A549 (cell line): ENCODE measurements at regions not wholly inside any gene's neighbourhood (a gene's known extent, or its start where the extent isn't known, plus 50 kb on each side); places are given as distances from the start of the nearest gene placed in this dataset.

ENCODE experiments used
- ATAC-seq, 2 experiments: fragments of 200-7000 bp in 1 of 2; fragments of >200 bp in 1 of 2; cut with Nextera tagmentation in 1 of 2; cut with Tn5 transposase in 1 of 2; 3 replicates each; pipeline versions ENCODE4 v1.8.0 to v1.9.1; 2018 to 2020; ENCODE audit warnings: mild to moderate bottlenecking in 1 of 2, moderate library complexity in 1 of 2
- CTCF ChIA-PET: fragments of 300-600 bp; sonication (Branson Sonifier 250); formaldehyde crosslinking; extraction: SDS; loops from one replicate; lab custom pipeline; 2021; ENCODE audit warnings: antibody characterized with exemption, inconsistent platforms; lab: Yijun Ruan, JAX
- POLR2A ChIA-PET: fragments of 350-600 bp; formaldehyde crosslinking; extraction: SDS; loops from one replicate; lab custom pipeline; 2021; ENCODE audit warnings: antibody characterized with exemption, inconsistent platforms; lab: Yijun Ruan, JAX
- DNase-seq, 2 experiments: peaks; one replicate each; pipeline versions ENCODE4 v3.0.0 to v3.0.0-alpha.2; 2011 to 2016; ENCODE audit warnings: low read depth in 1 of 2, low spot score in 1 of 2
- FAIRE-seq: peaks from 2 replicates; lab custom pipeline; 2011; peaks lifted over from hg19 to GRCh38; lab: Jason Lieb, UNC
- H3K27ac ChIP-seq, 2 experiments: fragments of >200 bp; sonication (Bioruptor Twin); formaldehyde crosslinking; 3 replicates each; pipeline ENCODE4 v1.5.1; 2016 to 2017
- H3K4me1 ChIP-seq: fragments of >200 bp; sonication (Bioruptor Twin); formaldehyde crosslinking; 3 replicates; pipeline ENCODE4 v1.6.1; 2016
- H3K4me2 ChIP-seq: fragments of >200 bp; sonication (Bioruptor Twin); formaldehyde crosslinking; 3 replicates; pipeline ENCODE4 v1.6.1; 2016
- H3K4me3 ChIP-seq: fragments of >200 bp; sonication (Bioruptor Twin); formaldehyde crosslinking; 3 replicates; pipeline ENCODE4 v1.5.1; 2016
- H3K9me3 ChIP-seq: fragments of >200 bp; sonication (Bioruptor Twin); formaldehyde crosslinking; 3 replicates; pipeline ENCODE4 v1.6.1; 2016
- BHLHE40 ChIP-seq: IDR thresholded peaks from 2 replicates; pipeline ENCODE4 v1.6.1; 2012; ENCODE audit warnings: low read depth, low read length, inconsistent platforms
- CBX2 ChIP-seq: fragments of 200-600 bp; sonication (generic); IDR thresholded peaks from 2 replicates; pipeline ENCODE4 v1.6.1; 2016; ENCODE audit warnings: low read depth, mild to moderate bottlenecking, borderline replicate concordance
- CHD4 ChIP-seq: fragments of 200-600 bp; sonication (generic); IDR thresholded peaks from 2 replicates; pipeline ENCODE4 v1.6.1; 2016; ENCODE audit warnings: antibody characterized with exemption, mild to moderate bottlenecking, borderline replicate concordance
- E2F6 ChIP-seq: IDR thresholded peaks from 2 replicates; pipeline ENCODE4 v1.6.1; 2012; ENCODE audit warnings: low read depth, borderline replicate concordance
- EHMT2 ChIP-seq: fragments of 200-600 bp; sonication (generic); IDR thresholded peaks from 2 replicates; pipeline ENCODE4 v1.6.1; 2016; ENCODE audit warnings: antibody characterized with exemption, low read depth, mild to moderate bottlenecking, moderate library complexity
- FOSL2 ChIP-seq, 2 experiments: fragments of 450-650 bp in 1 of 2; fragments of >200 bp in 1 of 2; sonication (Bioruptor Twin) in 1 of 2; formaldehyde crosslinking; IDR thresholded peaks; 2 replicates each; pipeline versions ENCODE4 v1.5.0 to v1.6.1; 2016 to 2020; ENCODE audit warnings: mild to moderate bottlenecking in 1 of 2, moderate library complexity in 1 of 2
- GATA3 ChIP-seq: IDR thresholded peaks from 2 replicates; pipeline ENCODE4 v1.6.1; 2012; ENCODE audit warnings: borderline replicate concordance
- HDAC2 ChIP-seq: fragments of 200-600 bp; sonication (generic); IDR thresholded peaks from 2 replicates; pipeline ENCODE4 v1.6.1; 2016
- HES2 ChIP-seq: fragments of >200 bp; sonication (Bioruptor Twin); formaldehyde crosslinking; IDR thresholded peaks from 2 replicates; pipeline ENCODE4 v1.6.1; 2016
- HOXA7 ChIP-seq: fragments of 250-450 bp; sonication (Bioruptor Pico); IDR thresholded peaks from 2 replicates; pipeline ENCODE4 v1.5.0; 2020; ENCODE audit warnings: mild to moderate bottlenecking, moderate library complexity
- HOXB5 ChIP-seq: fragments of 250-450 bp; sonication (Bioruptor Pico); IDR thresholded peaks from 2 replicates; pipeline ENCODE4 v1.5.0; 2020; ENCODE audit warnings: mild to moderate bottlenecking, moderate library complexity
- JUN ChIP-seq, 2 experiments: fragments of >200 bp; sonication (Bioruptor Twin); formaldehyde crosslinking; IDR thresholded peaks; 2 replicates in 1 of 2; 3 replicates in 1 of 2; pipeline ENCODE4 v1.6.1; 2016 to 2017
- KDM5A ChIP-seq: fragments of 200-600 bp; sonication (generic); IDR thresholded peaks from 2 replicates; pipeline ENCODE4 v1.6.1; 2016; ENCODE audit warnings: antibody characterized with exemption, mild to moderate bottlenecking
- MAZ ChIP-seq: fragments of 150-350 bp; IDR thresholded peaks from 2 replicates; pipeline ENCODE4 v1.6.1; 2014; ENCODE audit warnings: antibody characterized with exemption, low read depth, low read length, borderline replicate concordance
- MYC ChIP-seq: IDR thresholded peaks from 2 replicates; pipeline ENCODE4 v1.6.1; 2012; ENCODE audit warnings: mild to moderate bottlenecking, inconsistent platforms, low read length, improper control_type of control experiment, borderline replicate concordance
- NPAS2 ChIP-seq: fragments of 250-450 bp; sonication (Bioruptor Pico); IDR thresholded peaks from 2 replicates; pipeline ENCODE4 v1.8.0; 2022; ENCODE audit warnings: mild to moderate bottlenecking, moderate library complexity, borderline replicate concordance
- PHF8 ChIP-seq: fragments of 200-600 bp; sonication (generic); IDR thresholded peaks from 2 replicates; pipeline ENCODE4 v1.6.1; 2016; ENCODE audit warnings: low read depth, mild to moderate bottlenecking, antibody characterized with exemption, moderate library complexity, borderline replicate concordance
- RNF2 ChIP-seq: fragments of 200-600 bp; sonication (generic); IDR thresholded peaks from 2 replicates; pipeline ENCODE4 v1.6.1; 2016; ENCODE audit warnings: low read depth, mild to moderate bottlenecking, antibody characterized with exemption, moderate library complexity, borderline replicate concordance
- SMC3 ChIP-seq: fragments of >200 bp; sonication (Bioruptor Twin); formaldehyde crosslinking; IDR thresholded peaks from 3 replicates; pipeline ENCODE4 v1.6.1; 2018; ENCODE audit warnings: inconsistent platforms
- SREBF2 ChIP-seq: fragments of 450-650 bp; IDR thresholded peaks from 2 replicates; pipeline ENCODE4 v1.6.1; 2014; ENCODE audit warnings: mild to moderate bottlenecking, moderate library complexity
- ZC3H11A ChIP-seq: fragments of 450-650 bp; IDR thresholded peaks from 2 replicates; pipeline ENCODE4 v1.6.1; 2014; ENCODE audit warnings: antibody characterized with exemption, mild to moderate bottlenecking
- WGBS: methylation state at CpG from one replicate; pipeline ENCODE4 v1.1.6; 2017; ENCODE audit errors: missing lambda C conversion rate; 5-methylcytosine and 5-hydroxymethylcytosine counted together
- TF ChIP-seq, protein P1 (sequence below): IDR thresholded peaks from 2 replicates; pipeline ENCODE4 v1.6.1; 2012
- TF ChIP-seq, protein P2 (sequence below): fragments of >200 bp; sonication (Bioruptor Twin); formaldehyde crosslinking; IDR thresholded peaks from 3 replicates; pipeline ENCODE4 v1.5.1; 2016

GRCh38 chr13:73683746-73684145, 450.5 kb downstream of the KLF12 start:
- CTCF ChIA-PET, result no interaction called here

GRCh38 chr13:73681779-73682178, 452.4 kb downstream of the KLF12 start:
- Histone ChIP-seq H3K4me3 (no peak overlapping the region), H3K4me1 (peaks cover 11% of the 10 kb centered on the region), H3K4me2 (no peak overlapping the region)
- POLR2A ChIA-PET, result no interaction called here
- no peak for DNase-seq
- no peak for ATAC-seq
- TF ChIP-seq PHF8 (no peak), HES2 (no peak), CHD4 (no peak), KDM5A (no peak), E2F6 (no peak), FOSL2 (IDR thresholded peaks at IDR 0.05) (no peak), FOSL2 (CRISPR knock-in tag; IDR thresholded peaks at IDR 0.05) (no peak), HOXB5 (CRISPR knock-in tag) (no peak), SREBF2 (no peak), RNF2 (no peak), NPAS2 (no peak), SMC3 (no peak), ZC3H11A (no peak), CBX2 (no peak), MAZ (no peak), BHLHE40 (no peak)
- TF ChIP-seq, all 56 proteins: peak for 0
- Histone ChIP-seq H3K9me3 (no peaks in the 10 kb centered on the region), H3K27ac (no peak overlapping the region)
- 73% methylated on average over 2 of the region's 2 CpGs for WGBS
- CTCF ChIA-PET, result no interaction called here
- FAIRE-seq, result no peak

More at GRCh38 chr13:73683746-73684145, 450.5 kb downstream of the KLF12 start:
- ATAC-seq (no peak), DNase-seq (no peak), FAIRE-seq (no peak)
- Histone ChIP-seq H3K9me3 (no peaks in the 10 kb centered on the region), H3K4me3 (no peak overlapping the region), H3K27ac (no peak overlapping the region), H3K4me2 (no peak overlapping the region), H3K4me1 (no peaks in the 10 kb centered on the region)
- WGBS, result 90% methylated on average over 3 of the region's 3 CpGs
- POLR2A ChIA-PET, result no interaction called here
- TF ChIP-seq SREBF2 (no peak), BHLHE40 (no peak), JUN (IDR thresholded peaks at IDR 0.05) (no peak), EHMT2 (no peak), CBX2 (no peak), GATA3 (no peak), HDAC2 (no peak), MYC (no peak), HOXA7 (no peak)
- TF ChIP-seq, protein P1, sequence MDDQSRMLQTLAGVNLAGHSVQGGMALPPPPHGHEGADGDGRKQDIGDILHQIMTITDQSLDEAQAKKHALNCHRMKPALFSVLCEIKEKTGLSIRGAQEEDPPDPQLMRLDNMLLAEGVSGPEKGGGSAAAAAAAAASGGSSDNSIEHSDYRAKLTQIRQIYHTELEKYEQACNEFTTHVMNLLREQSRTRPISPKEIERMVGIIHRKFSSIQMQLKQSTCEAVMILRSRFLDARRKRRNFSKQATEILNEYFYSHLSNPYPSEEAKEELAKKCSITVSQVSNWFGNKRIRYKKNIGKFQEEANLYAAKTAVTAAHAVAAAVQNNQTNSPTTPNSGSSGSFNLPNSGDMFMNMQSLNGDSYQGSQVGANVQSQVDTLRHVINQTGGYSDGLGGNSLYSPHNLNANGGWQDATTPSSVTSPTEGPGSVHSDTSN, result no peak
- TF ChIP-seq, protein P2, sequence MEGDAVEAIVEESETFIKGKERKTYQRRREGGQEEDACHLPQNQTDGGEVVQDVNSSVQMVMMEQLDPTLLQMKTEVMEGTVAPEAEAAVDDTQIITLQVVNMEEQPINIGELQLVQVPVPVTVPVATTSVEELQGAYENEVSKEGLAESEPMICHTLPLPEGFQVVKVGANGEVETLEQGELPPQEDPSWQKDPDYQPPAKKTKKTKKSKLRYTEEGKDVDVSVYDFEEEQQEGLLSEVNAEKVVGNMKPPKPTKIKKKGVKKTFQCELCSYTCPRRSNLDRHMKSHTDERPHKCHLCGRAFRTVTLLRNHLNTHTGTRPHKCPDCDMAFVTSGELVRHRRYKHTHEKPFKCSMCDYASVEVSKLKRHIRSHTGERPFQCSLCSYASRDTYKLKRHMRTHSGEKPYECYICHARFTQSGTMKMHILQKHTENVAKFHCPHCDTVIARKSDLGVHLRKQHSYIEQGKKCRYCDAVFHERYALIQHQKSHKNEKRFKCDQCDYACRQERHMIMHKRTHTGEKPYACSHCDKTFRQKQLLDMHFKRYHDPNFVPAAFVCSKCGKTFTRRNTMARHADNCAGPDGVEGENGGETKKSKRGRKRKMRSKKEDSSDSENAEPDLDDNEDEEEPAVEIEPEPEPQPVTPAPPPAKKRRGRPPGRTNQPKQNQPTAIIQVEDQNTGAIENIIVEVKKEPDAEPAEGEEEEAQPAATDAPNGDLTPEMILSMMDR, result no peak
